Stimulated activated CD4-positive, alpha-beta T cell treated with anti-CD3 and anti-CD28 coated beads, TNF-alpha, amount 100 ng/mL, for 48 hours (primary cell): ENCODE measurements at regions not wholly inside any gene's neighbourhood (a gene's known extent, or its start where the extent isn't known, plus 50 kb on each side); places are given as distances from the start of the nearest gene placed in this dataset.
A peak's percentile ranks its signal among the peaks of the same experiment; 100 is the strongest.
"Not testable (repeated sequence)": the region's sequence is repeated elsewhere in the genome, so short reads cannot be mapped to it uniquely, and the experiment has no call there.

Experiments
- DNase-seq, 3 donors: peaks; one replicate each; pipeline ENCODE4 v3.0.0-alpha.2; 2020; ENCODE audit warnings: low read depth in 3 of 3

DNA sequence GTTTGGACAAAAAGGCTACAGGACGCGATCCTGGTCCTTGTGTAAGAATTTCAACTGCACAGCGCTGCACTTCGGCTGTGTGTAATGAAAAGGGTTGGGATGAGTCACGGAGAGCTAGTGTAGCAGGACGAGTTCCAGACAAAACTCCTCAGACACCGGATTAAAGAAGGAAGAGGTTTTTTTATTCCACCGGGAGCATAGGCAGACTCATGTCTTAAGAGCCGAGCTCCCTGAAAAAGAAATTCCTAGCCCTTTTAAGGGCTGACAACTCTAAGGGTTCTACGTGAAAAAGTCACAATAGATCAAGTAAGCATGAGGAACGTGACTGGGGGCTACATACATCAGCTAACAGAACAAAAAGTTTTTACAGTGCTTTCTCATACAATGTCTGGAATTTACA, 54.8 kb upstream of the FAM90A1 start:
- not testable (repeated sequence) for DNase-seq

DNA sequence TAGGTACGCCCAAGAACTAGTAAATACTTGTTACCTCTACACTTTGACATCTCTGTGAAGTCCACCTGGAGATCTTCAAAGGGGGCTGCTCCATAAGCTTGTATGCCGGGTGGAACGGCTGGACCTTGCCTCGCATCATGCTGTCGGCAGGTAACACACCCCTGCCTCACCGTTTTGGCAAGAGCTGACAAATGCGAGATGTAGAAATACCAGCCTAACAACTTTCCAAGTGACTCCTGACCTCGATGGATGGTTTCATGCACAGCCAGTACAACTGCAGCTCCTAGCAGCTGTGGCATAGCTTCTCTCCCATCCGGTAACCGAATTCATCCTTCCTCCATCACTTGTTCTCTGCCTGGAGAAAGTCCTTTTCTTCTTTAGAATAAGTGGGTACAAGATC, 58.3 kb upstream of the FAM90A1 start:
- DNase-seq: not testable (repeated sequence)

DNA sequence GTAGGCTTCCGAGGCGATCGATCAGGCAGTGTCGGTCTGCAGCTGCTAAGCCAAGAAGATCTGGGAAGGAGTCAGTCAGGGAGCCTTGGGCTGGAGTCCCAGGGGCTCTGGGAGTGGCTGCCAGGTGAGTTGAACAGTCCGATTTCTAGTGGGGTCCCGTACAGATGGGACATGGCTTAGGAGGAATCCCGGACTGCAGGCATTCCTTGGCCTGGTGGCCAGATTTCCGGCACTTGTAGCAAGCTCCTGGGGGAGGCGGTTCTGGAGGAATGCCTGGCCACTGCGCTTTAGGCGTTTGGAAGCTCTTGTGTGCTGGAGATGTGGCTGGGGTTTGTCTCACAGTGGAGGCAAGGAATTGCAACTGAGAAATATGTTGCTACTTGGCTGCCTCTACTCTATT, 64.3 kb upstream of the FAM90A1 start:
- DNase-seq: not testable (repeated sequence)

DNA sequence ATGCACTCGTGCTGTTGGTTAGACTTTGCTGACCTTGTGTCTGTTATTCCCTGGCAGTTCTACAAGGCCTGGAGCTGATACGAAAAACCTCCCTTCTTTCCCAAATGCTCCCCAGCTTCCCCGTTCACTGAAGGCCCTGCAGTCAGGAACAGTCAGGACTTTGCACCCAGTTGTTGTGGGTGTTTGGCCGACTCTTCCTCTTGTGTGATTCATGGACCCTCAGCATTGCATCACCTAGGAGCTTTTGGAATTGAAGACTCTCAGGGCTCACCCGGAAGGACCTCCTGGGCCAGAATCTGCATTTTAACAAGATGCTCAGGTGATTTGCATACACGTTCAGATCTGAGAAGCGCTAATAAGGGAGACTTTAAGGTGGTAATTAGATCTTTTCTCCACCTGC, 67.2 kb upstream of the FAM90A1 start:
- DNase-seq: not testable (repeated sequence)

DNA sequence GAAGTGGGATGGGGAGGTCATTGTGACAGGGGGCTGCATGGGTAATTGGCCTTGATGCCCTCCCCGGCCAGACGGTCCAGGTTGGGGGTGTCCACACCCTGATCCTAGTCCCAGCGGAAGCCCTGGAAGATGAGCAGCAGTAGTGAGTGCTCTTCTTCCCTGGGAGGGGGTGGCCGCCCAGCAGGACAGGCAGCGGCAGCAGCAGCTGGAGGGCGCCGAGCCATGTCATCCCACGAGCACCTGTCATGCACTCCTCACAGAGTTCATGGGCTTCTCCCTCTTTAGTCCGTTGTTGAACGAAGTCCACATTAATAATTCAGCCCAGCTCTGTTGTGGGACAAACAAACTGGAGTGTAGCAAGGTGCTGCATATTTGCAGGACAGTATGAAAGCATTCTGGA, 81.2 kb upstream of the FAM90A1 start:
- DNase-seq: not testable (repeated sequence)

DNA sequence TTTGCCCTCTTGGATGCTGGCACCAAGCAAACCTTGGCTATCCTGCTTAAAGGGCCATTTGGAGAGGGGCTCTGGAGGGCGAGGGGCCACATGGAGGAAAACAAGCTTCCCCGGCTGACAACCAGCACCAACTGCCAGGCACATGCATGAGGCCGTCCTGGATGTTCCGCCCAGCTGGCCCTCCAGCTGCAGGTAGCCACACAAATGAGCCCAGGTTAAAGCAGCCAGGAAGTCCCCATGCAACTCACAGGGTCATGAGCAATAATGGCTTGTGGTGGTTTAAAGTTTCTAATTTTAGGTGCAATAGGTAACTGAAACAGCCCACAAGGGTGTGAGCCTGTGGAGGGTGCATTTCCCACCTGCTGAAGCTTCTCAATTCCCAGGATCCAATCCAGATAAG, 88.6 kb upstream of the FAM90A1 start:
- not testable (repeated sequence) for DNase-seq

DNA sequence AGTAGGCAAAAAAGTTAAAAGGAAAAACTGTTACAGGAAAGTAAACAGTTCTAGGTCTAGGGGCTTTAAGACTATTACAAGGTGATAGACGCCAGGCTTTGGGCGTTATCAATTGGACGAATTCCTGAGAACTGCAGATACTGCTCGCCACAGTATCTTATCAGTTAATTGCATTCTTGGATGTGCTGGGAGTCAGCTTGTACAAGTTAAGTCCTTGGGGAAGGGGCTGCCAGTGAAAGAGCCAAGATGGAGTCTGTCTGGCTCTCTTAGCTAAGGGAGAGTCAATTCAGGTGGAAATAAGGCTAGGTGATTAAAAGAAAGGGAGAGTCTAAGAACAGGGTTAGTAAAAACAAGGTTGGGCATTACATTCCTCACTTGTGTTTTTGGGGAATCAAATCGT, 90.3 kb upstream of the FAM90A1 start:
- DNase-seq: not testable (repeated sequence)

DNA sequence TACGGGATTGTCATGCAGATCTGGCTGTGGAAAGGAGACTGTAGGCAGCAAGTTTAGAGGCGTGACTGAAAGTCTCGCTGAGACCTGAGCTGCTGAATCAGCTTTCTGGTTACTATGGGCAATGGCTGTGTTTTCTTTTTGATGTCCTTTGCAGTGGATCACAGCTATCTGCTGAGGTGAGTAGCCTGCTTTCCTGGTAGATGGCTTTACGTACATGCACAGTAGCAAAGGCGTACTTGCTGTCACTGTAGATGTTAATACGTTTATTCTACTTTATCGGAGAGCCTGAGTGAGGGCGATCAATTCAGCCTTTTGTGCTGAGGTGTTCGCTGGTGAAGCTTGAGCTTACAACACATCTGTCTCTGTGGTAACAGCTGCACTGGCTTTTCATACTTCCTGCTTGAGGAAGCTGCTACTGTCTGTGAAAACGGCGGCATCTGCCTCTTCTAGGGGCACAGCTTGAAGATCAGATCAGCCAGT, 92.9 kb upstream of the FAM90A1 start:
- peak; percentile 3 to 31 (median 21) for DNase-seq

DNA sequence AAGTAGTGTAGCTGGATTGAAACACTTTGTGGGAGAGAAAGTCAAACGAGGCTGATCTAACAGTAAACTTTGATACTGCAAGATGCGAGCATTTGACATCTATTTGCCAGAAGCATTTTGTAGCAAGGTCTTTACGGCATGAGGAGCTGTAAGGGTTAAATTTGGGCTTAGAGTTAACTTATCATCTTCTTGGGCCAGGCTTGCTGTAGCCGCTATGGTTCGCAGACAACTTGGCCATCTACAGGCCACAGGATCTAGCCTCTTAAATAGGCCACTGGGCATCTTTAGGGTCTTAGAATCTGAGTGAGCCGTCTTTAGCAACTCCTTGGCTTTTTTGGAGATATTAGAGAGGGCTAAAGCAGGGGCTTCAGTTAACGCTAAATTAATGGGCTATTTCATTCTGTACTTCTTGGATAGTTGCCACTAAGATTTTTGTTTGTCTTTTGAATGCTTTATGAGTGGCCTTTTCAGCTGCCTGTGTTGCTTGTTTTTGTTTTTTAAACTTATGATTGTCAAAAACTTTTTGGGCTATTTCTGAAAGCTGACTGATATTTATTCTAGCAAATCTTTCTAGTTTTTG, 93.5 kb upstream of the FAM90A1 start:
- not testable (repeated sequence) for DNase-seq

DNA sequence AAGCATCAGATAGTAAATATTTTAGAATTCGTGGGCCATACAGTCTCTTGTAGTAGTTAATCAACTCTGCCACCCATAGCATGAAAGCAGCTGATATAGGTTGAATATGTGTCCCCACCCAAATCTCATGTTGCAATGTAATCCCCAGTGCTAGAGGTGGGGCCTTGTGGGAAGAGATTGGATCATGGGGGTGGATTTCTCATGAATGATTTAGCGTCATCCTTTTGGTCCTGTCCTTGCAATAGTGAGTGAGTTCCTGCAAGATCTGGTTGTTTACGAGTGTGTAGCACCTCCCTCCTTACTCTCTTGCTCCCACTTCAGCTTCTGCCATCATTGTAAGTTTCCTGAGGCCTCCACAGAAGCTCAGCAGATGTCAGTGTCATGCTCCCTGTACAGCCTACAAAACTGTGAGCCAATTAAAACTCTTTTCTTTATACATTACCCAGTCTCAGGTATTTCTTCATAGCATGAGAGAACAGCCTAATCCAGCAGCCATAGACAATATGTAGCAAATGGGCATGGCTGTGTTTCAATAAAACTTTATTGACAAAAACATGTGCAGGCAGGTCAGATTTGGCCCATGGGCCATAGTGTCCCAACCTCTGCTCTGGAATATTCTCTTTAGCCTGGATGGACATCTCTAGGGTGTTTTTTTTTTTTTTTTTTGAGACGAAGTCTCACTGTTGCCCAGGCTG, 97.9 kb upstream of the FAM90A1 start:
- not testable (repeated sequence) for DNase-seq

DNA sequence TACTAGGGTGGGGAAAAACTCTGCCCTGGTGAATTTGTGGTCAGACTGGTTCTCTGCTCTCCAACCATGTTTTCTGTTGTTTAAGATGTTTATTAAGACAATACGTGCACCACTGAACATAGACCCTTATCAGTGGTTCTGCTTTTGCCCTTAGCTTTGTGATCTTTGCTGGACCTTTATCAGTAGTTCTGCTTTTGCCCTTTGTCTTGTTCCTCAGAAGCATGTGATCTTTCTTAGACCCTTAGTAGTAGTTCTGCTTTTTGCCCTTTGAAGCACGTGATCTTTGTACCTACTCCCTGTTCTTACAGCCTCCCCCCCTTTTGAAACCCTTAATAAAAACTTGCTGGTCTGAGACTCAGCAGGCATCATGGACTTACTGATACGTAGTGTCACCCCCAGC, 101.4 kb upstream of the FAM90A1 start:
- not testable (repeated sequence) for DNase-seq

DNA sequence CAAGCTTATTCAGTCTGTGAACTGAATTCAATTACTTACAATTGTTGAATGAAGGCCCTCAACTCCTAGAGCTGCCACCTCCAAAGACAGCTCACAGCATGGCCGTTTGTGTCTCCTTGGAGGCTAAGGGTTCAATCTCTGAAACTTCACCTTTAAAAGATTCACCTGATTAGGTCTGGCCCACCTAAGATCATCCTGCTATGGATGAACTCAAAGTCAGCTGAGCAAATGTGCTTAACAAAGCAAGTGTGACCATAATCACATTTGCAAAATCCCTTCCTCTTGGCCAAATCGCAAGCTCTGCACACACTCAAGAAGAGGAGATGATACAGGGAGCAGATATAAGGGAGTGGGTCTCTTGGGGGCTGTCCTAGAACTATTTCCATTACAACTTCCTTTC, 105.0 kb upstream of the FAM90A1 start:
- not testable (repeated sequence) for DNase-seq

DNA sequence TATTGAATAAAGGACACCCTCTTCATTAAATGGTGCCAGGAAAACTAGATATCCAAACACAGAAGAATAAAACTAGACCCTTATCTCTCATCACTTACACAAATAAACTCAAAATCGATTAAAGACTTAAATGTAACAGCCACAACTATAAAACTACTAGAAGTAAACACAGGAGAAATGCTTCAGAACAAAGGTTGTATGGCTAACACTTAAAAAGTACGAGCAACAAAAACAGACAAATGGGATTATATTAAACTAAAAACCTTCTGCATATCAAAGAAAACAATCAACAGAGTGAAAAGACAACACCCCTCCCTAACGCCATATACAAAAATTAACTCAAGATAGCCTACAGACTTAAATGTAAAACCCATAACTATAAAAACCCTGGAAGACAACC, 104.7 kb upstream of the CLEC6A start:
- not testable (repeated sequence) for DNase-seq

DNA sequence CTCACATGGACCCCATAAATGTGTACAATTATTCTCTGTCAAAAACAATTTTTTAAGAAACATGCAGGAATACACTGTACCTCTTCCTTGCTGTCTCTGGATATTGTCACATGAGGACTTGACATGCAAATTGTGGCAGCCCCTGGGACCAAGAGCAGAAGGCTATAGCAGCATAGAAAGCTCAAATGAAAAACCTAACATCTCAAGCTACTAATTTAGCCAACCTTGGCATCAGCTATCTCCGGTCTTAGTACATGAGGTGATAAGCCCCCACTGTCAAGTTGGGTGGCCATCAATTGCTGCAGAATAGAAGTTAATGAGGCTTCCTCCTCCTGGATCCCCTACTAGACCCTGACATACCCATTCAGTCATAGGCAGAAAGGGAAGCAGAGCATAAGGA, 101.0 kb upstream of the CLEC6A start:
- not testable (repeated sequence) for DNase-seq

DNA sequence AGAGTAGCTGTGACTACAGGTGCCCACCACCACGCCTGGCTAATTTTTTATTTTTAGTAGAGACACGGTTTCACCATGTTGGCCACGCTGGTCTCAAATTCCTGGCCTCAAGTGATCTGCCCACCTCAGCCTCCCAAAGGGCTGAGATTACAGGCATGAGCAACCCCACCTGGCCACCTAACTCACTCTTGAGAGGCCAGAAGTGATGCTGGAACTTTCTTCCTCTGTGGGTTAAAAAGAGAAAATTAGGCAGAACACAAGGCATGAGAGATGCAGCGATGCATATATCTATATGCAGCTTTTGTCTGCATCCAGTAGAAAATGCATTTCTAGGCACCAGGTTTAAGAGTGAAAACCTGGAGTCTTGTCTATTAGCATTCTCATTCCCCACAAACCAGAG, 100.2 kb upstream of the CLEC6A start:
- not testable (repeated sequence) for DNase-seq

DNA sequence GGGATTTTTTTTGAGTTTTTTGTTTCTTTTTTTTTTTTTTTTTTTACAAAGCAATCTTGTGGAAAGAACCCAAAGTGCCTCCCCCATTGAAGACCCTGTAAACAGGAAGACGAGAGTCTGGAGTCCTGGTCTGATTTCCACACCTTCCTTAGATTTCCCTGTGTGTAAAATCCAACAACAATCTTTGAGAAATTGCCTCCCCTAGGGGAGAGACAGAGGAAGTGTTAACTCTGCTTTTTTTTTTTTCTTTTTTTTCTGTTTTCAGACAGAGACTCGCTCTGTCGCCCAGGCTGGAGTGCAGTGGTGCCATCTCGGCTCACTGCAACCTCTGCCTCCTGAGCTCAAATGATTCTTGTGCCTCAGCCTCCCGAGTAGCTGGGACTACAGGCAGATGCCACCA, 82.0 kb upstream of the CLEC6A start:
- not testable (repeated sequence) for DNase-seq

DNA sequence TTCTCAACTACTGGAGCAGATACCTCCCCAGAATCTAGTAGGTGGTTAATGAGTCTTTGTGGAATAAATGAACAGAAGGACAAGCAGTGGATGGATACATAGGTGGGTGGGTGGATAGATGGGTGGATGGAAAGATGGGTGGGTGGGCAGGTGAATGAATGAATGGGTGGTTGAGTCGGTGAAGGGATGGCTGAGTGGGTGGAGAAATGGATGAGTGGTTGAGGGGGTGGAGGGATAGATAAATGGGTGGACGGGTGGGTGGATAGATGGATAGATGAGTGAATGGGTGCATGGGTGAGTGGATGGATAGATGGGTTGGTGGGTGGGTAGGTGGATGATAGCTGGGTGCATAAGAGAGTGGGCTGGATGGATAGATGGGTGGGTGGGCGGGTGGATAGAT, 80.6 kb upstream of the CLEC6A start:
- not testable (repeated sequence) for DNase-seq

DNA sequence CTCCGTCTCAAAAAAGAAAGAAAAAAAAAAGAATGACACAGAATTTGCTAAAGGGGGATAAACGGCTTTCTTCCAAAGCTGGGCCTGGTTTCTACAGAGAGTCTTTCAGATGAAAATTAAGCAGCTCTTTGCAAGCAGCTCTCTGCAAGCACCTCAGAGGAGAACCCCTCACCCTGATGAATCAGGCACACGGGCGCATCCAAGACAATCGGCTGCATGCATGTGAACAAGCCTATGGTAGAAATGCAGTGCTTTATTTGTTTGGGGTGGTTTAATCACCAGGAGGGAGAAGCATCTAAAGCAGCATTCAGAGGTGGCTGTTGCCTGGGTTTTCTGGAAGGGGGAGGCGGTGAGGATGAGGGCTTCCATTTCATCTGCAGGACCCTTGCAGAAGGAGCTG, 78.0 kb upstream of the CLEC6A start:
- DNase-seq: not testable (repeated sequence)

DNA sequence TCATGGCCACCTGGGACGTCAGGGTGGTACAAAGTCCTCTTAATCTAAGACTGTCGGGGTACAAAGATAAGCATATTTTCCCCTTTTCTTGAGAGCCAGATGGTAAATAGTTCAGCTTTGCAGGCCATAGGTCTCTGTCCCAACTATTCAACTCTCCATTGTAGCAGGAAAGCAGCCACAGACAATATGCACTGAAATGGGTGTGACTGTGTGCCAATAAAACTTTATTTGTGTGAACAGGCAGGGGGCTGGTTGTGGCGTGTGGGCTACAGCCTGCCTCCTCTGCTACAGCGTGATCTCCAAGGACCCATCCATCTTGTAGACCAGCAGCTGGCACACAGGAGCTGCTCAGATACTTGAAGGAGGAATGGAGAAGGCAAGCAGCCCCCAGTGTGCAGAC, 73.2 kb upstream of the CLEC6A start:
- not testable (repeated sequence) for DNase-seq

DNA sequence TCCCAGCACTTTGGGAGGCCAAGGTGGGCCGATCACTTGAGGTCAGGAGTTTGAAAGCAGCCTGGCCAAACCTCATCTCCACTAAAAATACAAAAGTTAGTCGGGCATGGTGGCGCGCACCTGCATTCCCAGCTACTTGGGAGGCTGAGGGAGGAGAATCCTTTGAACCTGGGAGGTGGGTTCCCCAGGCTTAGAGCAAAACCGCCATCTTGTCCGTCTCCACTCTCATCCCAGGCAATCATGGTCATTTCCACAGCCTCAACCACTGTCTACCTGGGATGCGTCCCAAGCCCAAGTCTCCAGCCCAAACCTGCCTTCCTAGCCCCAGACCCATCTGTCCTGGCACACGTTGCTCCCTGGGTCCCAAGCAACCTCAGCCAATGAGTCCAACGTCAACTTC, 71.1 kb upstream of the CLEC6A start:
- DNase-seq: not testable (repeated sequence)

DNA sequence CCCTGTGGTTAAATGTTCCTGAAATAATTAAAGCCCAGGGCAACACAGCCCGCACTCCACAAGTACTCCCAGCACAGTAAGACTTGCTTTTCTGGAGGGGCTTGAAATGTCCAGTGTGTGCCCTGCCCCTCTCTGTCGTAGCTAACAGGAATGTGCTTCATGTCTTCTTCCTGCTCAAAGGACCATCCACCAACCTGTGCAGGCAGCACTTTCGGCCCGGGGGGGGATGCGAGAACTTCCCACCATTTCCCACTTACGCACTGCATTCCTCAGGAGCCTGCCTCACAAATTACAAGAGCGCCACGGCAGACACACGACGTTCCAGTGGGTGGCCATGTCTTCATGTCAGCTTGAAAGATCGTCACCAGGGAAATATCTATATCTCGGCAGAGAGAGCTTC, 70.3 kb upstream of the CLEC6A start:
- not testable (repeated sequence) for DNase-seq

DNA sequence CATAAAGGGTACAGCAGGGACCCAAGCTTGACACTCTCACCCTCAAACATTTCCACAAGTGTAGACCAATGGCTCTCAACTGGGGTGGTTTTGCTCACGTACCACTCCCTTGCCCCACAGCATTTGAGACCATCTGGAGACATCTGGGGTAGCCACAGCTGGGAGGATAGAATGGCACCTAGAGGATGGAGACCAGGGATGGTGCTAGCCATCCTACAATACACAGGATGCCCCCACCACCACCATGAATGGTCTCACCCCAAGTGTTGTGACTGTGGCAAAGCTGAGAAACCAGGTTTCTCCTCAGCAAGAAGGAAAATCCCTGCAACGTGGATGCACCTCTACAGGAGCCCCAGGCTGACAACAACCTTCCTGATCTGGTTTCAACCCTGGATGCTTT, 69.1 kb upstream of the CLEC6A start:
- not testable (repeated sequence) for DNase-seq

DNA sequence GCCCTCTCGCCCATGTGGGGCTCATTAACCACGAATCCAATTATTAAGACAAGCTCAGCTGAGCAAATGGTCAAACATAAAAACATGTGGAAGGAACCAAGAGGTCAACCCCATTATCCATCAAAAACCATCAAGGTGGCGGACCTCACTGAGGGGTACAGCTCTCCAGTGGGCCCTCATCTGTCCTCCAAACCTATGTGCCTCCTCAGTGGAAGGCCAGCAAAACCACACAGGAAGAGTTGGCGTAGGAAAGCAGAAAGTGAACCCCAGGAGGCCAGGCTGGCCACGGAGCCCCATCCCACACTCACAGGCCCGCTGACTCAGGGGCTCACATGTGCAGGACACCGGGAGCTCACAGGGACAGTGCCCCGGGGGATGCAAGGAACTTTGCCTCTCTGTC, 66.5 kb upstream of the CLEC6A start:
- DNase-seq: not testable (repeated sequence)
